ENCODE measurements at regions not wholly inside any gene's neighbourhood (a gene's known extent, or its start where the extent isn't known, plus 50 kb on each side); places are given as distances from the start of the nearest gene placed in this dataset.

- H3K4me3 ChIP-seq (ENCODE audit: low read depth, low read length) = no peak overlapping the region
- TF ChIP-seq, protein P1, sequence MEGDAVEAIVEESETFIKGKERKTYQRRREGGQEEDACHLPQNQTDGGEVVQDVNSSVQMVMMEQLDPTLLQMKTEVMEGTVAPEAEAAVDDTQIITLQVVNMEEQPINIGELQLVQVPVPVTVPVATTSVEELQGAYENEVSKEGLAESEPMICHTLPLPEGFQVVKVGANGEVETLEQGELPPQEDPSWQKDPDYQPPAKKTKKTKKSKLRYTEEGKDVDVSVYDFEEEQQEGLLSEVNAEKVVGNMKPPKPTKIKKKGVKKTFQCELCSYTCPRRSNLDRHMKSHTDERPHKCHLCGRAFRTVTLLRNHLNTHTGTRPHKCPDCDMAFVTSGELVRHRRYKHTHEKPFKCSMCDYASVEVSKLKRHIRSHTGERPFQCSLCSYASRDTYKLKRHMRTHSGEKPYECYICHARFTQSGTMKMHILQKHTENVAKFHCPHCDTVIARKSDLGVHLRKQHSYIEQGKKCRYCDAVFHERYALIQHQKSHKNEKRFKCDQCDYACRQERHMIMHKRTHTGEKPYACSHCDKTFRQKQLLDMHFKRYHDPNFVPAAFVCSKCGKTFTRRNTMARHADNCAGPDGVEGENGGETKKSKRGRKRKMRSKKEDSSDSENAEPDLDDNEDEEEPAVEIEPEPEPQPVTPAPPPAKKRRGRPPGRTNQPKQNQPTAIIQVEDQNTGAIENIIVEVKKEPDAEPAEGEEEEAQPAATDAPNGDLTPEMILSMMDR (IDR thresholded peaks at IDR 0.05; ENCODE audit: insufficient read depth, low read depth, low read length, missing control alignments) = no peak
- no peak for DNase-seq (ENCODE audit: low read depth)
These were observed 163.4 kb upstream of the SEMA6D start for GRCh38 chr15:47553947-47554346.

DNA sequence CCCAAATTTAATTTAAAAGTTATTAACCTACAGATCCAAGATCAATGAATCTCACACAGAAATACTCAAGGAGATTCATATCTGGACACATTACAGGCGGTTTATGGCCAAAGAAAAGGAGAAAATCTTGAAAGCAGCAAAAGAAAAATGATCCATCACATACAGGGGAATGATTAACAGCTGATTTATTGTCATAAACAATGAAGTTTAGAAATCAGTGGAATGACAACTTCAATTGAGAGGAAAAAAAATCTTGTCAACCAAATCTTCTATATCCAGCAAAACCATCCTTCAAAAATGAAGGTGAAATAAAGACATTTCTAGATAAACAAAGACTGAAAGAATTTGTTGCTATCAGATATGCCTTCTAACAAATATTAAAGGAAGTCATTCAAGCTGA lies 156.2 kb upstream of the SEMA6D start:
- DNase-seq (ENCODE audit: low read depth) = no peak
- TF ChIP-seq, protein P1 (IDR thresholded peaks at IDR 0.05; ENCODE audit: insufficient read depth, low read depth, low read length, missing control alignments) = no peak
- H3K4me3 ChIP-seq (ENCODE audit: low read depth, low read length) = no peak overlapping the region

DNA sequence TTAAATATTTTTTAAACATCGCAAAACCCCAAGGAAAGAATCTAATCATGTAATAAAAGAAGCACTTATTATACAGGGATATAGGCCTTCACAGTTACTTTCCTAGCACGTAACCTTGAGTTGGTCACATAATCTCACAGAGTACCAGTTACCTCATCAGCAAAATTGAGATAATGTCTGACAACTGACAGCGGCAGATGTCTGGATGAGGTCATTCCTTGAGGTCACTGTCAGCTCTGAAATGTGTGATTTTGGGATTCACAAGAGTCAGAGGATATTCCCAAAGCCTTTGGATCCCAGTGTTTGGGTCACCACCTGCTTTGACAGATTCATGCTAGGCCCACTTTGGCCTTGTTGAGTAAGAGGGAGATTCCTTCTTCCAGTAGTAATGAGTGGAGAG lies 151.4 kb upstream of the SEMA6D start:
- H3K4me3 ChIP-seq (ENCODE audit: low read depth, low read length) = no peak overlapping the region
- no peak for DNase-seq (ENCODE audit: low read depth)
- TF ChIP-seq, protein P1 (IDR thresholded peaks at IDR 0.05; ENCODE audit: insufficient read depth, low read depth, low read length, missing control alignments) = no peak

GRCh38 chr15:47566610-47567009 lies 150.7 kb upstream of the SEMA6D start:
- TF ChIP-seq, protein P1 (IDR thresholded peaks at IDR 0.05; ENCODE audit: insufficient read depth, low read depth, low read length, missing control alignments) = no peak
- H3K4me3 ChIP-seq (ENCODE audit: low read depth, low read length) = no peak overlapping the region
- DNase-seq (ENCODE audit: low read depth) = no peak

DNA sequence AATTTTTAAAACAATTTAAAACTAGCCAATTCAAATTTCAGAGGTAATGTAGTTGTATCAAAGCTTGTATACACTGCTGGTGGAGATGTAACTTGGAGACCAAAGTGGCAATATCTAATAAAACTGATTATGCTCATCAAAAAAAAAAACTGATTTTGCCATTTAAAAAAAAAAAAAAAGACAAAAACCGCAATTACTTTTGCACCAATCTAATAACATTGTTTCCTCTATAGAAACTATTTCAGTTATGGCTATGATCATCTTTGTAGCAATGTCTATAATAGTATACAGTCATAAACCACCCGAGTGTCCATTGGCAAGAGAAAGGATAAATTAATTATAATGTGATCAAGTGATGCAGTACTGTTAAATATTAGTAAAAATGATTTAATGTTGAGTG lies 149.3 kb upstream of the SEMA6D start:
- DNase-seq (ENCODE audit: low read depth) = no peak
- TF ChIP-seq, protein P1 (IDR thresholded peaks at IDR 0.05; ENCODE audit: insufficient read depth, low read depth, low read length, missing control alignments) = no peak
- no peak overlapping the region for H3K4me3 ChIP-seq (ENCODE audit: low read depth, low read length)

GRCh38 chr15:47570044-47570443 lies 147.3 kb upstream of the SEMA6D start:
- H3K4me3 ChIP-seq (ENCODE audit: low read depth, low read length) = no peak overlapping the region
- DNase-seq (ENCODE audit: low read depth) = no peak
- TF ChIP-seq, protein P1 (IDR thresholded peaks at IDR 0.05; ENCODE audit: insufficient read depth, low read depth, low read length, missing control alignments) = no peak

DNA sequence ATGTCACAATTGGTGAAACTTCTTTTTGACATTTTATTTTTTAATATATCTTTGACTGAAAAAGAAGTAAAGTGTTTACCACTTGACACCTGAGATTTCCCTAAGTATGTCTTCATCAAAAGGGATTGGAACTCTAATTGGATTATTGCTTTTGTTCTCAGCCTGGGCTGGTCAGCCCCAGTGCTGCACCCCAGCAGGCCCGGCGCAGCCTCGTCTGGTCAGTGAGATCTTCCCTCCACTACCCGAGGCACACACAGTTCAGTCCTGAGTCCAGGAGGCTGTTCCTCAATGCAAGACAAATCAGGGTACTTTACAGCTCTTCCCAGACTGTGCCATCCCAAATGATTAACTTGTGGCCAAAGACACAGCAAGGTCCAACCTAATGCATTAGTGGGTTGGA lies 146.9 kb upstream of the SEMA6D start:
- TF ChIP-seq, protein P1 (IDR thresholded peaks at IDR 0.05; ENCODE audit: insufficient read depth, low read depth, low read length, missing control alignments) = no peak
- no peak for DNase-seq (ENCODE audit: low read depth)
- no peak overlapping the region for H3K4me3 ChIP-seq (ENCODE audit: low read depth, low read length)
